ENCODE measurements at regions not wholly inside any gene's neighbourhood (a gene's known extent, or its start where the extent isn't known, plus 50 kb on each side); places are given as distances from the start of the nearest gene placed in this dataset.

DNA sequence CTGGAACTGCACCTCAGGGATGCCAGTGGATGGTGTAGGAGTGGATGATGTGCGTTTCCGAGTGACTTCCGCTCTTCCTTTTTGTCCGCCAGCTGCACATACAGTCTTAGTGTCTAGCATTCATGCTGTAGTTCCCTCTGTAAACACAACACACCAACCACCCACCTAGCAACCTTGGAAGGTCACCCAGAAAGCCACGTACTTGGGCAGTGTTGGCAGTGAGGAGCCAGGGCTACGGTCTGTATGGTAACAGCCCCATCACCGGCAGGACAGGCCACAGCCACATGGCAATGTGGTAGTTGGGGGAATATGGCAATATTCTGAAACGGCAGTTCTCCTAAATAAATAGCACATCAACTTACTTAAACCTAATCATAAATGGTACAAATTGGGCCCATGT, 613.5 kb upstream of the MGMT start:
- 54% methylated on average over 7 of the region's 8 CpGs for WGBS (ENCODE audit: low lambda C conversion rate)
- no TSS peak for BruUV-seq (replicated peaks)
- H4K20me1 ChIP-seq (ENCODE audit: insufficient read depth, low read length), result no peaks in the 10 kb centered on the region
- no peak overlapping the region for H3K27ac ChIP-seq (ENCODE audit: extremely low read length, insufficient read depth, low read length)
- FAIRE-seq (no peak), DNase-seq (ENCODE audit: low spot score) (no peak), ATAC-seq (no peak)
- no peaks in the 10 kb centered on the region for H3K79me2 ChIP-seq (ENCODE audit: insufficient read depth, low read length)
- TF ChIP-seq ELF3 (CRISPR knock-in tag; IDR thresholded peaks at IDR 0.05), result no peak
- TF ChIP-seq ZKSCAN1 (IDR thresholded peaks at IDR 0.05; ENCODE audit: low read length), result no peak
- no peak for TF ChIP-seq ZNF558 (CRISPR knock-in tag; IDR thresholded peaks at IDR 0.05; ENCODE audit: borderline replicate concordance)
- TF ChIP-seq, protein P1, sequence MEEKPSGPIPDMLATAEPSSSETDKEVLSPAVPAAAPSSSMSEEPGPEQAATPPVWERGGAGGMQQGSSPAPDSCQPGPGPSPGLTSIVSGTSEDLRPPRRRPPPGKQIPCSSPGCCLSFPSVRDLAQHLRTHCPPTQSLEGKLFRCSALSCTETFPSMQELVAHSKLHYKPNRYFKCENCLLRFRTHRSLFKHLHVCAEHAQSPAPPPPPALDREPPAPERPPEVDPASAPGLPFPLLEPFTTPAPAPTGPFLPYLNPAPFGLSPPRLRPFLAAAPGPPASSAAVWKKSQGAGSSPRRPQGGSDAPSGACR (CRISPR knock-in tag; IDR thresholded peaks at IDR 0.05), result no peak
- TF ChIP-seq PCBP1 (IDR thresholded peaks at IDR 0.05; ENCODE audit: borderline replicate concordance, low read depth, low read length), result no peak
- no peak for TF ChIP-seq ZNF143 (CRISPR knock-in tag; IDR thresholded peaks at IDR 0.05)
- TF ChIP-seq ZNF230 (CRISPR knock-in tag; IDR thresholded peaks at IDR 0.05), result no peak
- TF ChIP-seq, protein P2, sequence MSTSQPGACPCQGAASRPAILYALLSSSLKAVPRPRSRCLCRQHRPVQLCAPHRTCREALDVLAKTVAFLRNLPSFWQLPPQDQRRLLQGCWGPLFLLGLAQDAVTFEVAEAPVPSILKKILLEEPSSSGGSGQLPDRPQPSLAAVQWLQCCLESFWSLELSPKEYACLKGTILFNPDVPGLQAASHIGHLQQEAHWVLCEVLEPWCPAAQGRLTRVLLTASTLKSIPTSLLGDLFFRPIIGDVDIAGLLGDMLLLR (CRISPR knock-in tag; IDR thresholded peaks at IDR 0.05), result no peak
- TF ChIP-seq NFKBIZ (CRISPR knock-in tag; IDR thresholded peaks at IDR 0.05), result no peak
- no peak for TF ChIP-seq ZBTB20 (CRISPR knock-in tag; IDR thresholded peaks at IDR 0.05; ENCODE audit: borderline replicate concordance, low read depth)
- no peak for TF ChIP-seq SMAD1 (CRISPR knock-in tag; IDR thresholded peaks at IDR 0.05; ENCODE audit: borderline replicate concordance, low read depth)
- TF ChIP-seq, protein P3, sequence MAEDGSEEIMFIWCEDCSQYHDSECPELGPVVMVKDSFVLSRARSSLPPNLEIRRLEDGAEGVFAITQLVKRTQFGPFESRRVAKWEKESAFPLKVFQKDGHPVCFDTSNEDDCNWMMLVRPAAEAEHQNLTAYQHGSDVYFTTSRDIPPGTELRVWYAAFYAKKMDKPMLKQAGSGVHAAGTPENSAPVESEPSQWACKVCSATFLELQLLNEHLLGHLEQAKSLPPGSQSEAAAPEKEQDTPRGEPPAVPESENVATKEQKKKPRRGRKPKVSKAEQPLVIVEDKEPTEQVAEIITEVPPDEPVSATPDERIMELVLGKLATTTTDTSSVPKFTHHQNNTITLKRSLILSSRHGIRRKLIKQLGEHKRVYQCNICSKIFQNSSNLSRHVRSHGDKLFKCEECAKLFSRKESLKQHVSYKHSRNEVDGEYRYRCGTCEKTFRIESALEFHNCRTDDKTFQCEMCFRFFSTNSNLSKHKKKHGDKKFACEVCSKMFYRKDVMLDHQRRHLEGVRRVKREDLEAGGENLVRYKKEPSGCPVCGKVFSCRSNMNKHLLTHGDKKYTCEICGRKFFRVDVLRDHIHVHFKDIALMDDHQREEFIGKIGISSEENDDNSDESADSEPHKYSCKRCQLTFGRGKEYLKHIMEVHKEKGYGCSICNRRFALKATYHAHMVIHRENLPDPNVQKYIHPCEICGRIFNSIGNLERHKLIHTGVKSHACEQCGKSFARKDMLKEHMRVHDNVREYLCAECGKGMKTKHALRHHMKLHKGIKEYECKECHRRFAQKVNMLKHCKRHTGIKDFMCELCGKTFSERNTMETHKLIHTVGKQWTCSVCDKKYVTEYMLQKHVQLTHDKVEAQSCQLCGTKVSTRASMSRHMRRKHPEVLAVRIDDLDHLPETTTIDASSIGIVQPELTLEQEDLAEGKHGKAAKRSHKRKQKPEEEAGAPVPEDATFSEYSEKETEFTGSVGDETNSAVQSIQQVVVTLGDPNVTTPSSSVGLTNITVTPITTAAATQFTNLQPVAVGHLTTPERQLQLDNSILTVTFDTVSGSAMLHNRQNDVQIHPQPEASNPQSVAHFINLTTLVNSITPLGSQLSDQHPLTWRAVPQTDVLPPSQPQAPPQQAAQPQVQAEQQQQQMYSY (CRISPR knock-in tag; IDR thresholded peaks at IDR 0.05), result no peak
- TF ChIP-seq MAZ (IDR thresholded peaks at IDR 0.05; ENCODE audit: borderline replicate concordance, low read depth, low read length), result no peak
- no peak for TF ChIP-seq MAZ (CRISPR knock-in tag; IDR thresholded peaks at IDR 0.05; ENCODE audit: low read depth)
- TF ChIP-seq ZNF10 (CRISPR knock-in tag; IDR thresholded peaks at IDR 0.05; ENCODE audit: borderline replicate concordance, low read depth), result no peak
- TF ChIP-seq, protein P4, sequence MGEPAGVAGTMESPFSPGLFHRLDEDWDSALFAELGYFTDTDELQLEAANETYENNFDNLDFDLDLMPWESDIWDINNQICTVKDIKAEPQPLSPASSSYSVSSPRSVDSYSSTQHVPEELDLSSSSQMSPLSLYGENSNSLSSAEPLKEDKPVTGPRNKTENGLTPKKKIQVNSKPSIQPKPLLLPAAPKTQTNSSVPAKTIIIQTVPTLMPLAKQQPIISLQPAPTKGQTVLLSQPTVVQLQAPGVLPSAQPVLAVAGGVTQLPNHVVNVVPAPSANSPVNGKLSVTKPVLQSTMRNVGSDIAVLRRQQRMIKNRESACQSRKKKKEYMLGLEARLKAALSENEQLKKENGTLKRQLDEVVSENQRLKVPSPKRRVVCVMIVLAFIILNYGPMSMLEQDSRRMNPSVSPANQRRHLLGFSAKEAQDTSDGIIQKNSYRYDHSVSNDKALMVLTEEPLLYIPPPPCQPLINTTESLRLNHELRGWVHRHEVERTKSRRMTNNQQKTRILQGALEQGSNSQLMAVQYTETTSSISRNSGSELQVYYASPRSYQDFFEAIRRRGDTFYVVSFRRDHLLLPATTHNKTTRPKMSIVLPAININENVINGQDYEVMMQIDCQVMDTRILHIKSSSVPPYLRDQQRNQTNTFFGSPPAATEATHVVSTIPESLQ (CRISPR knock-in tag; conservative IDR thresholded peaks at IDR 0.05), result no peak
- no peak for TF ChIP-seq ZSCAN21 (CRISPR knock-in tag; IDR thresholded peaks at IDR 0.05; ENCODE audit: borderline replicate concordance)
- no peaks in the 10 kb centered on the region for H3K9me3 ChIP-seq (ENCODE audit: low read length)
- in situ Hi-C loops (cut with HindIII; ENCODE audit: extremely low pct_ligation_motif_present, low pct_unique_long_range_greater_than_20kb) (loop anchor here (25.0 kb wide), 1 partner anchor 591 kb away; no protein-coding TSS in a partner anchor), intact Hi-C loops (cut with micrococcal nuclease; ENCODE audit: unreplicated experiment) (no loop called here)
- peaks cover 0 to 30% of the 10 kb centered on the region in 2 experiments; a peak in 2 of 5 replicates for H3K27me3 ChIP-seq (ENCODE audit: control insufficient read depth in 1 of 2, insufficient read depth in 2 of 2, low read length in 2 of 2)
- H3K9ac ChIP-seq (ENCODE audit: insufficient read depth, low read depth, low read length), result no peak overlapping the region
- H3K4me1 ChIP-seq (ENCODE audit: insufficient read depth, low read length), result peaks cover 21% of the 10 kb centered on the region
- CTCF ChIA-PET (ENCODE audit: low intra/inter-chr PET ratio, low total read pairs), result no interaction called here
- no peak overlapping the region for H3K4me2 ChIP-seq (ENCODE audit: low read depth, low read length)
- H3K36me3 ChIP-seq (replicated peaks in 1 of 2; ENCODE audit: control insufficient read depth in 1 of 2, insufficient read depth in 2 of 2, low read length in 2 of 2), result no peaks in the 10 kb centered on the region
- no peak overlapping the region for H2AFZ ChIP-seq (ENCODE audit: low read length)
- POLR2A ChIA-PET, result no interaction called here
- no peak overlapping the region for H3K4me3 ChIP-seq (replicated peaks in 1 of 3; ENCODE audit: insufficient read depth in 1 of 3, low read depth in 2 of 3, low read length in 3 of 3)

Data from HepG2 (cell line).